ENCODE measurements at regions not wholly inside any gene's neighbourhood (a gene's known extent, or its start where the extent isn't known, plus 50 kb on each side); places are given as distances from the start of the nearest gene placed in this dataset.

DNA sequence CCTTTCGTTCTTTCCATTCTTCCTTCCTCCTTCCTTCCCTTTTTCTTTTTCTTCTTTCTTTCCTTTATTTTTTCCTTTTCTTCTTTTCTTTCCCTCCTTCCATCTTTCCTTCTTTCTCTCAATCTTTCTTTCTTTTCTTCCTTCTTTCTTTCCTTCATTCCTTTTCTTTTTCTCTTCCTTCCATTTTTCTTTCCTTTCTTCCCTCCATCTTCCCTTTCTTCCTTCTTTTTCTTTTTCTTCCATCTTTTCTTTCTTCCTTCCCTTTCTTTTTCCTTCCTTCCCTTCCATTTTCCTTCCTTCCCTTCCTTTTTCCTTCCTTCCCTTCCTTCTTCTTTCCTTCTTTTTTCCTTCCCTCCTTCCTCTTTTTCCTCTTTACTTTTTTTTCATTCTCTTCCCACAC is 568.7 kb downstream of the GALR1 start:
- no peak overlapping the region for H3K4me3 ChIP-seq (ENCODE audit: control insufficient read depth, low read depth, low read length)
- no peak for DNase-seq (ENCODE audit: low read depth)
- TF ChIP-seq, protein P1, sequence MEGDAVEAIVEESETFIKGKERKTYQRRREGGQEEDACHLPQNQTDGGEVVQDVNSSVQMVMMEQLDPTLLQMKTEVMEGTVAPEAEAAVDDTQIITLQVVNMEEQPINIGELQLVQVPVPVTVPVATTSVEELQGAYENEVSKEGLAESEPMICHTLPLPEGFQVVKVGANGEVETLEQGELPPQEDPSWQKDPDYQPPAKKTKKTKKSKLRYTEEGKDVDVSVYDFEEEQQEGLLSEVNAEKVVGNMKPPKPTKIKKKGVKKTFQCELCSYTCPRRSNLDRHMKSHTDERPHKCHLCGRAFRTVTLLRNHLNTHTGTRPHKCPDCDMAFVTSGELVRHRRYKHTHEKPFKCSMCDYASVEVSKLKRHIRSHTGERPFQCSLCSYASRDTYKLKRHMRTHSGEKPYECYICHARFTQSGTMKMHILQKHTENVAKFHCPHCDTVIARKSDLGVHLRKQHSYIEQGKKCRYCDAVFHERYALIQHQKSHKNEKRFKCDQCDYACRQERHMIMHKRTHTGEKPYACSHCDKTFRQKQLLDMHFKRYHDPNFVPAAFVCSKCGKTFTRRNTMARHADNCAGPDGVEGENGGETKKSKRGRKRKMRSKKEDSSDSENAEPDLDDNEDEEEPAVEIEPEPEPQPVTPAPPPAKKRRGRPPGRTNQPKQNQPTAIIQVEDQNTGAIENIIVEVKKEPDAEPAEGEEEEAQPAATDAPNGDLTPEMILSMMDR (IDR thresholded peaks at IDR 0.05; ENCODE audit: control insufficient read depth, insufficient read depth, low read depth, low read length, missing control alignments): no peak

GRCh38 chr18:77820472-77820871 is 570.8 kb downstream of the GALR1 start:
- no peak for DNase-seq (ENCODE audit: low read depth)
- TF ChIP-seq, protein P1 (IDR thresholded peaks at IDR 0.05; ENCODE audit: control insufficient read depth, insufficient read depth, low read depth, low read length, missing control alignments): no peak
- no peak overlapping the region for H3K4me3 ChIP-seq (ENCODE audit: control insufficient read depth, low read depth, low read length)

GRCh38 chr18:77821892-77822291 is 572.2 kb downstream of the GALR1 start:
- no peak overlapping the region for H3K4me3 ChIP-seq (ENCODE audit: control insufficient read depth, low read depth, low read length)
- TF ChIP-seq, protein P1 (IDR thresholded peaks at IDR 0.05; ENCODE audit: control insufficient read depth, insufficient read depth, low read depth, low read length, missing control alignments): no peak
- no peak for DNase-seq (ENCODE audit: low read depth)

DNA sequence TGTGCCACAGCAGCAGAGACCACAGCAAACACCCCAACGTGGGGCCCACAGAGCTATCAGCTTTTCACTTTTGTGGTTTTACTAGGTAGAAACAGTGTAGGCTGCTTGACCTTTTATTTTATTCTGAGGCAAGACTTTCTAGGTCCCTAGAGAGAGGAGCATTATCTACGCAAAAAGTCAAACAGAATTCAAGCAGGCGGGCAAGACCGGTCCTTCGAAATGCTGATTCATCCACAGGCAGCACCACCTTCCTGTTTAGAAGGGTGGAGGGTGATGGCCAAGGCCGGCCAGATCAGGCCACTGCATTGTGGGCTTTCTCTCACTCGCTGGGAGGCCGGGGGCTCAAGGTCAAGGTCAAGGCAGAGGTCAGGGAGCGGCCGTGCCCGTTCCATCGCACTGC is 573.0 kb downstream of the GALR1 start:
- no peak for DNase-seq (ENCODE audit: low read depth)
- TF ChIP-seq, protein P1 (IDR thresholded peaks at IDR 0.05; ENCODE audit: control insufficient read depth, insufficient read depth, low read depth, low read length, missing control alignments): no peak
- no peak overlapping the region for H3K4me3 ChIP-seq (ENCODE audit: control insufficient read depth, low read depth, low read length)

GRCh38 chr18:77833807-77834206 is 584.2 kb downstream of the GALR1 start:
- no peak for DNase-seq (ENCODE audit: low read depth)
- H3K4me3 ChIP-seq (ENCODE audit: control insufficient read depth, low read depth, low read length): no peak overlapping the region
- TF ChIP-seq, protein P1 (IDR thresholded peaks at IDR 0.05; ENCODE audit: control insufficient read depth, insufficient read depth, low read depth, low read length, missing control alignments): no peak

GRCh38 chr18:77851802-77852201 is 602.2 kb downstream of the GALR1 start:
- TF ChIP-seq, protein P1 (IDR thresholded peaks at IDR 0.05; ENCODE audit: control insufficient read depth, insufficient read depth, low read depth, low read length, missing control alignments): no peak
- H3K4me3 ChIP-seq (ENCODE audit: control insufficient read depth, low read depth, low read length): no peak overlapping the region
- no peak for DNase-seq (ENCODE audit: low read depth)

DNA sequence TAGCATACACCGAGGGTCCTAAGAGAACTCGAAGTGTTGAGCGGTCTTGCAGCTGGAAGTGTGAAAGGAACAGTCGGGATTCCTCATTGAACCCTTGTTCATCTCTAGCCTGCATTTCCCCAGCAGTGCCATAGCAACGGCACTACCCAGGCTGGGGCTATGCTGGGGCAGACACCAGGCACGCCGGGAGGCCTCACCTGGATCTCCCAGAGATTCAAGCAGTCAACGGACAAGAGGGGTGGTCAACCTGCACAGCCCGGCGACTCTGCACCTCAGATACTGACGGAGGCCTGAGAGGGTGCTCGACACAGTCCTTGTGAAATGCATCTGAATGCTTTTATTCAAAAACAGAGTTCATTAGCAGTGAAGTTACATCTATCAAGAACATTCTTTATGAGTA is 604.2 kb downstream of the GALR1 start:
- no peak for DNase-seq (ENCODE audit: low read depth)
- no peak overlapping the region for H3K4me3 ChIP-seq (ENCODE audit: control insufficient read depth, low read depth, low read length)
- TF ChIP-seq, protein P1 (IDR thresholded peaks at IDR 0.05; ENCODE audit: control insufficient read depth, insufficient read depth, low read depth, low read length, missing control alignments): no peak

Measured in AG09309 (cell line).